Upper lobe of left lung (tissue), 6 donors: ENCODE measurements at regions not wholly inside any gene's neighbourhood (a gene's known extent, or its start where the extent isn't known, plus 50 kb on each side); places are given as distances from the start of the nearest gene placed in this dataset.
A peak's percentile ranks its signal among the peaks of the same experiment; 100 is the strongest.
"Not testable (repeated sequence)": the region's sequence is repeated elsewhere in the genome, so short reads cannot be mapped to it uniquely, and the experiment has no call there.

Experiments used
- ATAC-seq, 2 donors: fragments of 200-7000 bp; cut with Tn5 transposase; one replicate each; pipeline ENCODE4 v1.9.1; 2022; ENCODE audit warnings: mild to moderate bottlenecking in 2 of 2, moderate library complexity in 2 of 2; ENCODE audit not compliant: low FRiP score in 2 of 2
- DNase-seq, 2 donors: peaks; one replicate each; pipeline ENCODE4 v3.0.0-alpha.2; 2019 to 2020
- H3K27ac ChIP-seq, 4 donors: fragments of 200-600 bp; sonication (generic); one replicate each; pipeline ENCODE4 v1.5.1; 2016 to 2019
- H3K27me3 ChIP-seq, 4 donors: fragments of 200-600 bp; sonication (generic); one replicate each; pipeline ENCODE4 v1.5.1; 2017 to 2019
- H3K36me3 ChIP-seq, 4 donors: fragments of 200-600 bp; sonication (generic); one replicate each; pipeline ENCODE4 v1.5.1; 2016 to 2019
- H3K4me1 ChIP-seq, 4 donors: fragments of 200-600 bp; sonication (generic); one replicate each; pipeline ENCODE4 v1.5.1; 2018 to 2019
- H3K4me3 ChIP-seq, 4 donors: fragments of 200-600 bp; sonication (generic); one replicate each; pipeline ENCODE4 v1.5.1; 2017 to 2019; ENCODE audit warnings: mild to moderate bottlenecking in 2 of 4, moderate library complexity in 1 of 4
- H3K9me3 ChIP-seq, 4 donors: fragments of 200-600 bp; sonication (generic); one replicate each; pipeline ENCODE4 v1.5.1; 2018 to 2019
- EP300 ChIP-seq, 4 donors: sonication (generic); formaldehyde crosslinking; IDR thresholded peaks; one replicate each; pipeline ENCODE4 v1.5.1; 2017; ENCODE audit warnings: antibody characterized with exemption in 4 of 4, control low read depth in 2 of 4
- POLR2A ChIP-seq, 4 donors: fragments of 450-650 bp; IDR thresholded peaks; one replicate each; pipeline ENCODE4 v1.5.1; 2016 to 2017; ENCODE audit warnings: antibody characterized with exemption in 4 of 4, mild to moderate bottlenecking in 2 of 4
- POLR2AphosphoS5 ChIP-seq, 2 donors: sonication (generic); formaldehyde crosslinking; IDR thresholded peaks; one replicate each; pipeline ENCODE4 v1.5.1; 2017; ENCODE audit warnings: antibody characterized with exemption in 2 of 2
- WGBS, 2 donors: methylation state at CpG; one replicate each; pipeline ENCODE4 v1.1.5; 2017 to 2018; 5-methylcytosine and 5-hydroxymethylcytosine counted together
- TF ChIP-seq, protein P1 (sequence below), 6 experiments: fragments of 450-650 bp in 4 of 6; fragments of 200-600 bp in 2 of 6; sonication (generic) in 2 of 6; IDR thresholded peaks; one replicate each; pipeline ENCODE4 v1.5.1; 2016 to 2019; ENCODE audit warnings: antibody characterized with exemption in 6 of 6
- donor health status: DM: no; HTN: no; CAD: no; lungs with moderate emphysema.
- donor health status: DM: no; HTN: yes; CAD: no; lungs with severe emphysema.

DNA sequence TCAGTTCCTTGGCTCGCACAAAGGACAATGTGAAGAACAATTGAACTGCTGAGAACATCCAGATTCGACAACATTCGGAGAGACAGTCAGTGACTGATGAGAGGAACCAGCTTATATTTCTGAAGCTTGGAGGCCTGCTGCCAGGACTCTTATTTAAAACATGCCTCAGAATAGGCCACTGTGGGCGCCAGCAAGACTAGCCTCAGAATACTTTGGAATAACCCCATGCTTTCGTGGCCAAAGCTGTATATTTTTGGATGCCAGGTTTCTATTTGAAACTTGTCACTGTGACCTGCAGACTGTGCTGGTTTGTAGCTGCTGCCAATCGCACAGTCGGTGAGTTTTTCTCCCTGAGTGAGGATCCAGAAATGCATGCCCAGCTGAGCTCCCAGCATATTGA, 129.9 kb upstream of the UBE3A start:
- Histone ChIP-seq H3K9me3 (no peaks in the 10 kb centered on the region), H3K4me3 (no peak overlapping the region), H3K27me3 (no peaks in the 10 kb centered on the region), H3K27ac (no peak overlapping the region), H3K36me3 (no peaks in the 10 kb centered on the region), H3K4me1 (no peaks in the 10 kb centered on the region)
- DNase-seq, result no peak
- no peak for ATAC-seq
- WGBS, 2 donors, result 74 to 84% methylated on average over 7 of the region's 7 CpGs
- TF ChIP-seq POLR2AphosphoS5 (IDR thresholded peaks at IDR 0.05) (no peak), EP300 (IDR thresholded peaks at IDR 0.05) (no peak), POLR2A (IDR thresholded peaks at IDR 0.05) (no peak)
- TF ChIP-seq, protein P1, sequence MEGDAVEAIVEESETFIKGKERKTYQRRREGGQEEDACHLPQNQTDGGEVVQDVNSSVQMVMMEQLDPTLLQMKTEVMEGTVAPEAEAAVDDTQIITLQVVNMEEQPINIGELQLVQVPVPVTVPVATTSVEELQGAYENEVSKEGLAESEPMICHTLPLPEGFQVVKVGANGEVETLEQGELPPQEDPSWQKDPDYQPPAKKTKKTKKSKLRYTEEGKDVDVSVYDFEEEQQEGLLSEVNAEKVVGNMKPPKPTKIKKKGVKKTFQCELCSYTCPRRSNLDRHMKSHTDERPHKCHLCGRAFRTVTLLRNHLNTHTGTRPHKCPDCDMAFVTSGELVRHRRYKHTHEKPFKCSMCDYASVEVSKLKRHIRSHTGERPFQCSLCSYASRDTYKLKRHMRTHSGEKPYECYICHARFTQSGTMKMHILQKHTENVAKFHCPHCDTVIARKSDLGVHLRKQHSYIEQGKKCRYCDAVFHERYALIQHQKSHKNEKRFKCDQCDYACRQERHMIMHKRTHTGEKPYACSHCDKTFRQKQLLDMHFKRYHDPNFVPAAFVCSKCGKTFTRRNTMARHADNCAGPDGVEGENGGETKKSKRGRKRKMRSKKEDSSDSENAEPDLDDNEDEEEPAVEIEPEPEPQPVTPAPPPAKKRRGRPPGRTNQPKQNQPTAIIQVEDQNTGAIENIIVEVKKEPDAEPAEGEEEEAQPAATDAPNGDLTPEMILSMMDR (IDR thresholded peaks at IDR 0.05), result no peak

DNA sequence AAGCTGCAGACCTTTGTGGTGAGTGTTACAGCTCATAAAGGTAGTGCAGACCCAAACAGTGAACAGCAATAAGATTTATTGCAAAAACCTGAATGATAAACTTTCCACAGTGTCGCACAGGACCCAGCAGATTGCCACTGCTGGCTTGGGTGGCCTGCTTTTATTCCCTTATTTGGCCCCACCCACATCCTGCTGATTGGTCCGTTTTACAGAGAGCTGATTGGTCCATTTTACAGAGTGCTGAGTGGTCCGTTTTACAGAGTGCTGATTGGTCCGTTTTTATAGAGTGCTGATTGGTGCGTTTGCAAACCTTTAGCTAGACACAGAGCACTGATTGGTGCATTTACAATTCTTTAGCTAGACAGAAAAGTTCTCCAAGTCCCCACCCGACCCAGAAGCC, 127.7 kb upstream of the UBE3A start:
- H3K9me3 ChIP-seq, H3K4me1 ChIP-seq, H3K27ac ChIP-seq, H3K27me3 ChIP-seq, H3K36me3 ChIP-seq, H3K4me3 ChIP-seq, ATAC-seq, DNase-seq: not testable (repeated sequence)
- 65 to 72% methylated on average over 6 of the region's 6 CpGs for WGBS, 2 donors

DNA sequence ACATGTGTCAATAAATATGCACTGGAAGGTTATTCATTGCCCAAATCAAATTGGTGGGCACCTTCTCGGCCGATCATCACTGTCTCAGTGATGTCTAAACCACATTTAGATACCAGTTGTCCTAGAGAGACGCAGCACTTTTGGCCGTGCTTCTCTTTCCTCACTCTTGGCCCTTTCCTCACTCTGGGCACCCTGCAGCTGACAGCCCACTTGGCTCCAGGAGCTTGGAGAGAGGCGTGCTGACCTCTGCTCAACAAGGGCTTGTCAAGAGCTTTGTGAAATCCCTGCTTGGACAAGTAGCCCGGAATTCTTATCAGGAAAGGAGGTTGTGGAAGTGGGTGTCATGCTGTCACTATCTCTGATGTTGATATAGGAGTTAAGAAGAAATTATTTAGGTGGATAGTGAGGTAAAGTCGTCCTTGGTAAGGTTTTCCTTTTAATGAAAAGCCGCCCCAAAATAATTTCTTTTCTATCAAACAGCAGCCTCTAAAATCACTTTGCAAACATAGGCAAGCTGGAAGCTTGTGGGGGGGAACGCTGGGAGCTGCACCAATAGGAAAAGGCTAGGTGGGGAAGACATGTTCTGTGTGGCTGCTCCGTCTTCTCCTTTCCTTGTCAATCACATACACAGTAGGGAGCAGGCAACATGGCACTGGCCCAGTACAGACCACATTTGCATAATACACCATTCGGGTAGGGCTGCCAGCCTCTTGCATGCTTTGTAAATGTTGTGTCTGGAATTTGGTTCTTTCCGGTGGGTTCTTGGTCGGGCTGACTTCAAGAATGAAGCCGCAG, 126.8 kb upstream of the UBE3A start:
- Histone ChIP-seq H3K27ac (no peak overlapping the region), H3K4me1 (no peaks in the 10 kb centered on the region), H3K9me3 (no peaks in the 10 kb centered on the region), H3K27me3 (no peaks in the 10 kb centered on the region), H3K36me3 (no peaks in the 10 kb centered on the region), H3K4me3 (no peak overlapping the region)
- DNase-seq (peak in 1 of 2 donors; percentile 68), ATAC-seq (no peak)
- TF ChIP-seq POLR2A (IDR thresholded peaks at IDR 0.05), result no peak
- no peak for TF ChIP-seq EP300 (IDR thresholded peaks at IDR 0.05)
- no peak for TF ChIP-seq POLR2AphosphoS5 (IDR thresholded peaks at IDR 0.05)
- TF ChIP-seq, protein P1 (IDR thresholded peaks at IDR 0.05), result no peak
- 67 to 70% methylated on average over 14 of the region's 14 CpGs for WGBS, 2 donors

- no peaks in the 10 kb centered on the region for H3K4me1 ChIP-seq
- H3K36me3 ChIP-seq, result no peaks in the 10 kb centered on the region
- H3K27ac ChIP-seq, result no peak overlapping the region
- no peak for ATAC-seq
- DNase-seq, result no peak
- H3K4me3 ChIP-seq, result no peak overlapping the region
- no peaks in the 10 kb centered on the region for H3K9me3 ChIP-seq
- WGBS, 2 donors, result 80 to 92% methylated on average over 4 of the region's 4 CpGs
- H3K27me3 ChIP-seq, result no peaks in the 10 kb centered on the region
- no peak for TF ChIP-seq EP300 (IDR thresholded peaks at IDR 0.05)
- TF ChIP-seq, protein P1 (IDR thresholded peaks at IDR 0.05), result no peak
- TF ChIP-seq POLR2A (IDR thresholded peaks at IDR 0.05), result no peak
- TF ChIP-seq POLR2AphosphoS5 (IDR thresholded peaks at IDR 0.05), result no peak
Measured at GRCh38 chr15:25563596-25563995, 124.8 kb upstream of the UBE3A start.

- no peaks in the 10 kb centered on the region for H3K4me1 ChIP-seq
- H3K4me3 ChIP-seq, result no peak overlapping the region
- H3K36me3 ChIP-seq, result no peaks in the 10 kb centered on the region
- DNase-seq (no peak), ATAC-seq (no peak)
- no peaks in the 10 kb centered on the region for H3K9me3 ChIP-seq
- no peak for TF ChIP-seq EP300 (IDR thresholded peaks at IDR 0.05)
- TF ChIP-seq, protein P1 (IDR thresholded peaks at IDR 0.05), result no peak
- no peaks in the 10 kb centered on the region for H3K27me3 ChIP-seq
- no peak overlapping the region for H3K27ac ChIP-seq
- WGBS, 2 donors, result 85 to 88% methylated on average over 5 of the region's 5 CpGs
Measured at GRCh38 chr15:25557926-25558325, 119.1 kb upstream of the UBE3A start.
